HG03175 (cell line): ENCODE measurements at regions not wholly inside any gene's neighbourhood (a gene's known extent, or its start where the extent isn't known, plus 50 kb on each side); places are given as distances from the start of the nearest gene placed in this dataset.
"Not testable (repeated sequence)": the region's sequence is repeated elsewhere in the genome, so short reads cannot be mapped to it uniquely, and the experiment has no call there.

Experiments used
- ATAC-seq: cut with Tn5 transposase; IDR thresholded peaks from one replicate; pipeline ENCODE4 v1.9.1; 2021; ENCODE audit warnings: mild to moderate bottlenecking, moderate library complexity; ENCODE audit not compliant: unreplicated experiment

- ATAC-seq: no peak
Observed at GRCh38 chr10:2592360-2593160, 474.8 kb upstream of the PFKP start.

GRCh38 chr10:2589196-2589595 lies 478.2 kb upstream of the PFKP start:
- ATAC-seq: no peak

GRCh38 chr10:2584385-2584784 lies 483.0 kb upstream of the PFKP start:
- no peak for ATAC-seq

- no peak for ATAC-seq
Observed at GRCh38 chr10:2576892-2577291, 490.5 kb upstream of the PFKP start.

- ATAC-seq: no peak
Observed at GRCh38 chr10:2575460-2575859, 491.9 kb upstream of the PFKP start.

- ATAC-seq: no peak
Observed at GRCh38 chr10:2572611-2573010, 494.7 kb upstream of the PFKP start.

GRCh38 chr10:2556883-2557282 lies 510.5 kb upstream of the PFKP start:
- ATAC-seq: peak; percentile 77

GRCh38 chr10:2548071-2548470 lies 519.3 kb upstream of the PFKP start:
- ATAC-seq: no peak

GRCh38 chr10:2547606-2548005 lies 519.7 kb upstream of the PFKP start:
- no peak for ATAC-seq

- not testable (repeated sequence) for ATAC-seq
Observed at GRCh38 chr10:2546894-2547293, 520.5 kb upstream of the PFKP start.

GRCh38 chr10:2543974-2544373 lies 523.4 kb upstream of the PFKP start:
- no peak for ATAC-seq

- no peak for ATAC-seq
Observed at GRCh38 chr10:2543142-2543886, 524.0 kb upstream of the PFKP start.

GRCh38 chr10:2541176-2541575 lies 526.2 kb upstream of the PFKP start:
- ATAC-seq: no peak

- no peak for ATAC-seq
Observed at GRCh38 chr10:2529945-2530344, 537.4 kb upstream of the PFKP start.

- no peak for ATAC-seq
Observed at GRCh38 chr10:2525781-2526180, 541.6 kb upstream of the PFKP start.

- no peak for ATAC-seq
Observed at GRCh38 chr10:2519139-2519538, 548.2 kb upstream of the PFKP start.

GRCh38 chr10:2509081-2509531 lies 558.2 kb upstream of the PFKP start:
- no peak for ATAC-seq

- not testable (repeated sequence) for ATAC-seq
Observed at GRCh38 chr10:2501366-2501940, 565.9 kb upstream of the PFKP start.

GRCh38 chr10:2494399-2494798 lies 572.9 kb upstream of the PFKP start:
- no peak for ATAC-seq

- no peak for ATAC-seq
Observed at GRCh38 chr10:2488446-2489005, 578.8 kb upstream of the PFKP start.

GRCh38 chr10:2487921-2488320 lies 579.4 kb upstream of the PFKP start:
- no peak for ATAC-seq

- no peak for ATAC-seq
Observed at GRCh38 chr10:2478656-2479055, 588.7 kb upstream of the PFKP start.
